Suppressor macrophage treated with lipopolysaccharide for 1 hour (primary cell): ENCODE measurements at regions not wholly inside any gene's neighbourhood (a gene's known extent, or its start where the extent isn't known, plus 50 kb on each side); places are given as distances from the start of the nearest gene placed in this dataset.

Experiments
- DNase-seq, 3 donors: peaks; one replicate each; pipeline ENCODE4 v3.0.0-alpha.2; 2020 to 2022

DNA sequence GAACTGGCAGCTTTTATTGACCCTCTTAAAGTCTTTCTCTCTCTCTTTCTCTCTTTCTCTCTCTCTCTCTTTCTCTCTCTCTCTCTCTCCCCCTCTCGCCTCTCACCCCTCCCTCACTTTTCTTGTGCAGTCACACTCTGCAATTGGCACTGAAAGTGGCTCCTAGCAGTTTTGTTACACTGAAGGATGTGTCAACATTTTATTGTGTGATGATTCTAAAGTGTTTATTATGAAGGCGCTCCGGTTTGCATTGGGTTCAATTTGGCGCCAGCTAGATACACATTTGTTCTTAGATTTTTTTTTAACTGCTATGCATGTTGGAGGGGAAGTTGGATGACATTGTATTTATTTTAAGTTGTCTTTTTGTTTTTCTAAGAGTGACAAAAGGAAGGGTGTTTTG is 64.0 kb upstream of the CHRM3 start:
- DNase-seq: no peak

DNA sequence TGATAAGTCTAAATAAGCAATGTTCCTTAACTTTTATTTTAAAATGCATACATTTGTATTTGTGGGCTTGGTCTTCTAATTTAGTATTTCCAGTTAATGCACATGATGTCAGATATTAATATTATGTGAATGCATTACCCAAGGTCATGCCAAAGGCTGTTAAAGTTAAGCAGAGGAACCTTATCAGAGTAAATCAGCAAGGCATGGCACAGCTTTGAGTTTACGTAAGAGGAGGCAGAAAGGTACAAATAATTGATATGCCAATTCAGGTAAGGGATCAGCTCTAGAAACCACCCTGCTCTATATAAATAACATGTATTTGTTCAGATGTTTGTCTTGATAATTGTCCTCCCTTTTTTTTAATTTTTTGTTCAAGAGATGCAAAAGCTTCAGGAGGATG is 64.5 kb upstream of the CHRM3 start:
- no peak for DNase-seq

DNA sequence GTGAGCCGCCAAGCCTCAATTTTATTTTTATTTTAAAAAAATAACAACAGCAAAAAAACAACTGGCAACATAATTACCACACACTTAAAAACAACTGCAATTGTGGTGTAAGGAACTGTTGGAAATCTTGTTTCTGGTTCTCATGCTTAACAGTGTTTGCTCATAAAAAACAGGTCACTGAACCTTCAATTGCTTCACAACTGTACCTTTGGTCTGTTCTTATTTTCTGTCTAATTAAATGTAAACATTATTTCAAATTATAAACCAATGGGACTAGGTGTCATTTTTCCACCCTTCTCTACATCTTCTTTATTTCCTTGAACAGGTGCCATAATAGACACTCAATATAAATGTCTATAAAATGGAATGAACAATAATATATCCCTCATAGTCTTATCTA is 68.4 kb upstream of the CHRM3 start:
- DNase-seq: no peak

DNA sequence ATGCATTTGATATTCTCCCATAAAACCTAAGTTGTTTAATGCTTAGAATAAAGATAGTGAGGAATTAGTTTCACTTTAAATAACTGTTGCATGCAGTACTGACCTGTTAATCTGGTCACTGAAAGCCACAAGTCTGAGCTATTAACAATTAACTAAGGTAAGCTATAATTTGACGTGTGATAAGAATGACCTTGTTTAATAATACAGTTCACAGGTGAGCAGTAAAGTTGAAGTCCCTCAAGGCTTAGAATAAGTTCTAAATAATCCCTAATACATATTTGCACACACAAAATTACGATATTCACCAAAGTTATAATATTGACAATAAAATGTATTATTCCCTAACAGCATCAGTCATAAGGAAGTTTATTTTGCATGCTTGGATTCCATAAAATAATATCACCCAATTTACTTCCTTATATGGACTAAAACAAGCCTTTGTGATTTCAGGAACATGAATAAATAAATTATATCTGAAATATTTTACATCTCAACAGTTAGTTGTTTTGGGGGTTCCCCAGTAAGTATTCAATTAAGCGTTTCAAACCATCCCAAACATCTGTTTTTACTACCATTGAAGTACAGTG is 70.6 kb upstream of the CHRM3 start:
- no peak for DNase-seq

DNA sequence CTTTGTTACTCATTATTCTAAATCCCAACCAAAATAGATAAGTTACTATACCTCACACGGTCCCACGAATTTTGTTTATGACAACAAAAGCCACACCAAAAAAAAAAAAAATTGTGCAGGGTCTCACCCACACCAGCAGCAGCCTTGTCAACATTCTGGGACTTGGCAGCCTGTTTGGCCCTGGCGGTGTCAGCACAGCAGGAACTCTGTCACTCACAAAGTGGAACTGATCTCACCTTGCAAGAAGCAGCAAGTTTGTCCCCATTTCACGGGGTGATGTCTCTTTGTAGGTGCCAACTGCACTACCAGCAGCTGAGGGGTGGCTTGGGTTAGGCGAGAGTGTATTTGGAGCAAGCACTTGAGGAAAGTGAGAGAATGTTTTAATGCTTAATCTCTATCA is 75.0 kb upstream of the CHRM3 start:
- no peak for DNase-seq

DNA sequence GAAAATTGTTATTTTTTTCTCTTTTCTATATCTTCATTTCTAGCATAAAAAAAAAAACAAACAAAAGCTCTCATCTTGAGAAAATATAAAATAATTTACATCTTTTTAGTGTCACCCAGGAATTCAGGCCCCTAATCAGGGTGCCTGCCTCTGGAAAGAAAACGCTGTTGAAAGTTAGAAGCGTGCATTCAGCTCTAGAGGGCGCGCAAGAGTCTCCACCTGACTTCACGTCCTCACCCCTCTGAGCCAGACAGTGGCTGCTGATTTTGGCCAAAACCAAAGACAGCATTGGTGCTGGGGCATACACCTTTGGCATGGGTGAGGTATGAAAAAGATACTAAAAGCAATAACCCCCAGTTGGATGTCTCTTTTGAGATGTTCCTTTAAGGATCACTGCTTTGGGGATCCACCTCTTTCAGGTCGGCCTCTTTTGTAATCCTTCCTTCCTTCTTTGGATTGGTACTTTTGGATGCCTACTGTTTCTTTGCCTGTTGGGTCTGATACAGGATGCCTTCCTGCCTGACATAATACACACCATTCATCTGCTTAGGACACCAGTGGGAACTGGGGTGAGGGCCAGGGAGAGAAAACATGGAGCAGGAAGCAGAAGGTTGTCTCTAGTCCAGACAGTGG is 77.6 kb upstream of the CHRM3 start:
- peak; percentile 40 to 61 (median 54) for DNase-seq

DNA sequence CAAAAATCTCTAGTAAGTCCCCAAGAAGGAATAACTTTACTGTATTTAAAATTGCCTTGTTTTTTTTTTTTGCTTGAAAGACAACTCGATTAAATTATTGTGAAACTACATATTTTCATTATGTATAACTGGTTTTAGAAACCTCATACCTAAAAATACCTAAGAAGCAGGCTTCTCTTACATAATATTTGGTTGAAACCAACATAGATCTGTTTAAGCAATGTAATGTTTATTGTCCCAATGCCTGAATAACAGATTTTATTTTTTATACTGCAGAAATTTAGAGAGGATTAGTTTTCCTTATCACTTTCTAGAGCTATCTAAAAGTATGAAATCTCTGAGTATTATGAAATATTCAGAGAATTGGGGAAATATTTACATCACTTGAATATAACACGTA is 78.5 kb upstream of the CHRM3 start:
- DNase-seq: no peak

DNA sequence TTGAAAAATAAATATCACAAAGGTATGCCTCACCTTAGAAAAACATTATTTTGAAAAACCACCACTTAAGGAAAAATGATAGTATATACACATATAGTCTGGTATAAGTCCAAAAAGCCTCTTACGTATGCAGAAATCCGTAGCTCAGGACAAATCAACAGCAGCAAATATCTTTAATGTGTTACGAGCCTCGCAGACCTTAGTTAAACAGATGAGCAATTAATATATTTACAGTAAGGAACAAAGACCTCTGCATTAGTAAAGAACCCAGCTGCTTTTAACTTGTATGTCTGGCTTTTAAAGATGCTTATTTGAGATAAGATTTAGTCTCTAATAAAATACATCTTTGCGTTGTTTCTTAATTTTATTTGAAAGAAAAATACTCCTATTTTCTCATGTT is 79.9 kb upstream of the CHRM3 start:
- DNase-seq: no peak

DNA sequence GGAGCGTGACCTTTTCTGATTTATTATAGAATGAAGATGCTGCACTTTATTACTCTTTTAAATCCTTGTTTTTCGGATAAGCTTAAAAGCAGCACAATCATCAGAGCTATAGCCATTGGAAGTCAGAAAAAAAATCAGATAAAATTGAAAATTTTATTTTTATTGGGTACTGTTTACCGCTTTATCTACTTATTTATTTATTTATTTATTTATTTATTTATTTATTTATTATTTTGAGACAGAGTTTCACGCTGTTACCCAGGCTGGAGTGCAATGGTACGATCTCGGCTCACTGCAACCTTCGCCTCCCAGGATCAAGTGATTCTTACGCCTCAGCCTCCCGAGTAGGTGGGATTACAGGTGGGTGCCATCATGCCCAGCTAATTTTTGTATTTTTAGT is 83.1 kb upstream of the CHRM3 start:
- no peak for DNase-seq

DNA sequence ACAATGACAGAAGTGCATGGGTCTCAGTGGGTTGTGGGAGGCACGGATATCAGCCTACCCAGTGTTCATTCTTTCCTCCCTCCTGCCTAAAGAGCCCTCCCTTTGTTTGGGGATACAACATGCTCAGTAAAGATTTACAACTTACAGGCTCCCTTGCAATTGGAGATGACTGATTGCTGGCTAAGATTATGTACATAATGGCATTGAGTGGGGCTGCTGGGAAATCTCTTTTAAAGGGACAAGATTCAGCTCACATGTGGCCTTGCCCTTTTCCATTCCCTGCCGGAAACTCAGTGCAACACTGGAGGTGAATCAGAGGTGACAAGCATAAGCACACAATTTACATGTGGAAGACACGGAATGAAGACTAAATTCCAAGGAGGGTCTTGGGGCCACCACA is 83.7 kb upstream of the CHRM3 start:
- DNase-seq: no peak

DNA sequence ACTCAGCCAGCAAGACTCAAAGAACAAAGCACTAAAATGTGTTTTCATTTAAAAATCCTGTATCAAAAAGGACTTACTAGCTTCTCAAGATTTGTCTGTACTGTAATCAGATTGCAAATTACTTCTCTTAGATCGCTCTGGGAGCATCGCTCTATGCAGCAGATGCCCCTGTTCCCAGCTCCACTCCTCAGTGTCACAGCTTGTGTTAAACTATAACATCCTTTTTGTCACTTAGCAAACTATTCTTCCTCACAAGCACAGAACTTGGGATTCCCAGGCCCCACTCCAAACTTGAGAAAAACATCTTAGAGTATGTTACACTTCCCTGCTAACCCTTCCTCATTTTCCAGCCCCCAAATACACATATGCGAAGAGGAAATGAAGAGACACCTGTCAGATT is 85.1 kb upstream of the CHRM3 start:
- no peak for DNase-seq

DNA sequence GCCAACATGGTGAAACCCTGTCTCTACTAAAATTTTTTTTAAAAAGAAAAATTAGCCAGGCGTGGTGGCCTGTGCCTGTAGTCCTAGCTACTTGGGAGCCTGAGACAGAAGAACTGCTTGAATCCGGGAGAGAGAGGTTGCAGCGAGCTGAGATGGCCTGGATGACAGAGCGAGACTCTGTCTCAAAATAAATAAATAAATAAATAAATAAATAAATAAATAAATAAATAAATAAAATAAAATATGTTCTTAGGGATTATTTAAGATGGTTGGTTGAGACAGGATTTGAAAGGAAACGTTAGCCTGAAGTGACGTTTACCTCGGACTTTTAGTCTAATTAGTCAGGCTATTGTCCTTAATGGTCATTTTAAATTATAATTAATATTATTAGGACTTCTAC is 88.5 kb upstream of the CHRM3 start:
- DNase-seq: no peak

DNA sequence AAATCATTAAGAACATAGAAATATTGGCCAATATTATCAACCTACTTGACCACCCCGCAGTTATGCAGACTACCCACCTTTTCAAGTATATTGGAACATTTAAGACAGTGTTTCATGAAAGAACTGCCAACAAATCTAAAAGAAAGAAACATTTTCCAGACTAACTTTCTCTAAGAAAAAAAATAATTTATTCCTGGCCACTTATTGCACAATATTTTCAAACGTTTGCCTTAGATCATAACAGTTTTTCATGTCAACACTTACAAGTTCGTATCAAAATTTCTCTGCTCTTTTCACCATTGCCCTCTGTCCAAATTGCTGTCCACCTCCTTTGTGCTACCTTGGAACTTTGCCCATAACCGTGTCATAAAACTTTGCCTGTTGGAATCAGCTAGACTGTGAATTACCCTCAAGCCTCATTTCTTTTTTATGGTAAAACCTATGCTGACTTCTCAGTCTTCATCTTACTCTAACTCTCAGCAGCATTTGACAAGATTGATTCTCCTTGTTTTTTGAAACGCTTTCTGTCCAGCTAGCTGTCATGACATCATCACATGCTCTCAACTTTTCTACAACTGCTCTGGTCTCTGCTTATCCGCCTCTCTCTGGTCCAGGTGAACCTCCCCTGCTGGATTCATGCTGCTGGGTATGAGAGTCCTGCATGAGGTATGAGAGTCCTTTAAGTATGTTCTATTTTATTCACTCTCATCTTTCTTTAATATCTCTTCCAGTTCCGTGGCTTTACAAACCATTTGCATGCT is 92.8 kb upstream of the CHRM3 start:
- DNase-seq: no peak

DNA sequence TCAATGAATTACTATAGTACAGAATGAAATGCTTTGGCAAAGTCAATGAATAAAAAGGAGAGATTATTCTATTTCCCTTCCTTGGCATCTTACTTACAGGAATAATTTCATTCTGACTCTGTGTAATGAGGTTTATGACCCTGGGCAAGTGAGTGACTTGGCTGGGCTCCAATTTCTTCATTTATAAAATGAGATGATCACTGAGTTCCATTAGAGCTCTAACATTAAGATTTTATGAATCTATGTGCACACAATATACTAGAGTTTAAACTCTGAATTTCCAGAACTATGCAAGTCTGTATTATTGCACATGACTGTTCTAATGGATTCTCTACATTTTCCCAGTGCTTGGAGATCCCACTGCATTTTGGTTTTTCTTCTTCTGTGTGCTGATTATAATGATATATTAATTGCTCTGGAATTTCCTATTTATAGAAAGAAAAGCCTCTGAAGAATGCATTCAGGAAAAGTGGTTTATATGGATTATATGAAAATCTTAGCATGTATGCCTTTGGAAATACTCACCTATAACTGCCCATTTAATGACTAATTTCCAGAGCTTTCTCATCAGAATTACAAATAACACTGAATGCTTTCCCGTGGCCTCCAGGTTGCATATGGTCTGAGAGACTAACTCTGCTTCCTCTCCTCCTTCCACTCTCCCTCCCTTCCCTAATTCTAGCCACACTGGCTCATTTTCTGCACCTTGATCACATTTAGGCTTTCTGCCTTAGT is 97.4 kb upstream of the CHRM3 start:
- no peak for DNase-seq

DNA sequence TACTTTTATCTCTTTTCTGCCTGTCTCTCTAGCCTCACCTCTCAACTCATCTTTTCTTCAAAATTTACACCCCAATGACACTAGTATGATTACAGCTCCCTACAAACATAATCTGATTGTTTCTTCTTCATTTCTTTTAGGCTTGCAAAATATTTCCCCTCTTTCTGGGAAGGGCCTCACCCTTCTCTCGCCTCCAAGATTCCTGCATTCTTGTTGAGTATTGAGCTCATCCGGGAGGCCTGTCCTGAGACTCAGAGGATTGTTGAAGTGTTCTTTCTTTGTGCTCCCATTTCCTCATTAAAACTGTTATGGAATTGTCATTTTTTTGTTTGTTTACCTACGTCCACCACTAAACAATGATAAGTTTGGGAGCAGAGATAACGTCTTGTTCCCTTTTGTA is 99.1 kb upstream of the CHRM3 start:
- no peak for DNase-seq

DNA sequence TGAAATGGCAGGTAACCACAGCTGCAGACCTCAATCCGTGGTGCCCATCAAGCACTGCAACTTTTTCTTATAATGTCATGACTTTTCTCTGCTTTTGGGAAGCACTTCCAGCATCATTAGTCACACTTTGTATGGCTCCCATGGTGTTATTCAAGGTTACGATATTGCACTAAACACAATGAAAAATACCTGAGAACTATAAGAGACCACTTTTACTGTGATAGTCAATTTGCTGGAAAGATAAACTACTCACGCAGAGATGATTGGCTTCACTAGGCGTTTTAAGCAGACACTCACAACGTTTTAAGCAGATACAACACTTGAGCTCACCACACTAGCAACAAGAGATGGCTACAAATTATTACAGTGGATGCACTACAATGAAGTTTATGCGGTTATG is 103.2 kb upstream of the CHRM3 start:
- DNase-seq: no peak

DNA sequence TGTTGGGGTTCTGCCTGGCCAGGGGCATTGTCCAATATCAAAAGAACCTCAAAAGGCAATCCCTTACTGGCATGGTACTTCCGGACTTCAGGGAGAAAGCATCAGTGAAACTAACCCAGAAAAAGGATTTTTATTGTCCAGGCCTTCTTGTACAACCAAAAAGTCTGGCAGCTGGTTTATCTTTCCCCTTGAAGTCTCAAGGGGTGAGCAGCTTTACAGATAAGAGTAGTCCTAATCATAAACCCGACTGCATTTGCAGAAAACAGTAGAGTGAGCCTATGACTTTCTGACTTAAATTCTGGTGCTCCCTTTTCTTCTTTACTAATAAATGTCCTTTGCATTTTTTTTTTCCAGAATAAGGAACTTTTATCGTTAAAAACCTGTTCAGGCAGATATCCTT is 104.0 kb upstream of the CHRM3 start:
- DNase-seq: no peak

DNA sequence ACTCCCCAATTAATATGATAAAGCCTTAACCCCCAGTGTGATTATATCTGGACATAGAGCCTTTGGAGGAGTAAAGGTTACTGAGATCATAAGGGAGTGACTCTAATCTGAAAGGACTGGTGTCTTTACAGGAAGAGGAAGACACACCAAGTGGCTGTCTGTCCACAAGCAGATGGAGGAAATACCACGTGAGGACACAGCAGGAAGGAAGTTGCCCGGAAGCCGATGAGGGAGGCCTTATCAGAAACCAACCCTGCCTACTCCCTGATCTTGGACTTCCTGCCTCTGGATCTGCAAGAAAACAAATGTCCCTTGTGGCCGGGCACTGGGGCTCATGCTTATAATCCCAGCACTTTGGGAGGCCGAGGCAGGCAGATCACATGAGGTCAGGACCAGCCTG is 110.3 kb upstream of the CHRM3 start:
- DNase-seq: no peak

DNA sequence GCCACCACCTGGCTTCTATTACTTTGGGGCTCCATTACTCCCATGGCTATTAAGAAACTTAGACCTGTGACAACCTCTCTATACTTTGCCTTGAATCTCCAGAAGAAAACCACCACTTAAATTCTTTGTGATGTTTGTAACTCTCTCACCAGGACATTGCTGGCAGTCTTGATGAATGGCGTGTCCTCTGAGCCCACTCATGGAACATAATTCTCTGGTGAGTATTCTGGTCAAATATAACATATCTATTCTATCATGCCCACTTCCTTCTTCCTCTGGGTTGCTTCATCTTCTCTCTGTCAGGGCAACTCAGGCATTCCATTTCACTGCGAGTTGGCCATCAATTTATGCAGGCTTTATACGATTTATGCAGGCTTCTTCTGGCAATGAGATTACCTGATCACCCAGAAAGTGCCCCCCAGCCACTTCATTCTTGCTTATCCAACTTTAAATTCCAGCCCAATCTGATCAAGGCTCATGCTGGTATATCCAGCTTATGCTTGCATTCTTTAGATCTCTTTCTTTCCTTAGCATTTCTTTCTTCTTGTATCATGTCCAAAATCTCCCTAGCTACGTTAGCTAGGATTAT is 112.0 kb upstream of the CHRM3 start:
- no peak for DNase-seq

DNA sequence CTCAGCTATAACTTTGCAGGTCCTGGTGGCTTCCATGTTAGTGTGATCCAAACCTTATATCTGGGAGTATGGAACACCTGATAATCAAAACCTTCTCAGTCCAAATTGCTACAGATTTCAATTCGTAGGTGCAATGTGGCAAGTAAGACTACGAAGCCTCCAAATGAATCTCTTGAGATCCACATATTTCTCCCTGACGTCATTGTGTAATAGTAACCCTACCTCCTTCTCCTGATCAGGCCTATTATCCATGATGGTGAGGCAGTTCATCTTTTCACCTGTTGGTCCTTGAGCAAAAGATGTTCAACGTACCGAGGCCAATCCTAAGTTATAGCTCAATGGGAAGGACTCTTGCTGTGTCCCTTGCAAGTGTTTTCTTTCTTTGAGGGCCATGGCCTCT is 115.9 kb upstream of the CHRM3 start:
- DNase-seq: no peak

DNA sequence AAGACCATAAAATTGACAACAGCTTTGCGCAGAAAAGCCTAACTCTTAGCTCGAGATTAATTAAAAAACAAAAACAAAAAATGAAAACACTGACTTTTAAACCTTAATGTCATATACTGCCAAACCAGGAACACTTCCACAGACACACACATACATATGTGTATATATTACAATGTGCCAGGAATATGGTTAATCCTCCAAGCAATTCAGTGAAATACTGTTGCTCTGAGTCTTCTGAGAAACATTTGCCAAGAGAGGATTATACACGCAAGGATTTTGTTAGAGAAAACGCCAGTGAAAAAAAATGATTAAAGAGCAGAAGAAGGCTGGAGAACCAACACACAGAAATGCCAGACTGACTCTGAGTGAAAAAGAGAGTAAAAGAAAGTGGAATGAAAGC is 116.7 kb upstream of the CHRM3 start:
- no peak for DNase-seq

DNA sequence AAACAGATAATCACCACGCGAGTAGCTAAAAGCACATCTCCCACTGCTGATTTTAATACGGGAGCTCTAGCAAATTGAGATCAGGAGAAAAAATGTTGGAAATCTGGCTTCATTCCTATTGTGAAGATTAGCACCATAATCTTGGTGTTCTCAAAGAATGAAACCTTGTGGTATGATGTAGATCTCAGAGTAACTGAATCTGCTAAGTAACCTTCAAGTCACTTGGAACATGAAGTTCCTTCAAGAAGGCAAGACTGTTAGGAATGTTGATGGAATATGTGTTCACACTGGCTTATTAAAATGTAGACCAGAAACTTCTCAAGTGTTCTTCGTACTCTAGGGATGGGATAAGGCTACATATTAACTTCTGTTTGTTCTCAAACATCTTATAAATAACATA is 117.4 kb upstream of the CHRM3 start:
- no peak for DNase-seq

DNA sequence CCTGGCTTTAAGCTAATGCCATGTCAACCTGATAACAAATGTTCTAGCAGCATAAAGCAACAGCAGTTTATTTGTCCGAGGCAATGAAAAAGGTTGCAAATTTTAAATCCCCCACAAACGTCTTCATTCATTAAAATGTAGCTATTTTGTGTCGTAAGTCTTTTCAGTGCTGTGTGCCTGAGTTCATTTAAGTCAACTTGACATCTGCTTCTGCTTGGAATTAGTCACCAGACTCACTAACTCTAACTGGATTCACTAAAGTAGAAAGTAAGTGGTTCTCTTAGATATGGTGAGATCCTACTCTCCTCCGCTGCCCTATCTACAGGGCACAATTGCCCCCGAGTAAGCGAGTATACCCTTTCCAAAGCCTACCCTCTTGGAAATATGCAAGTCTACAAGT is 118.4 kb upstream of the CHRM3 start:
- no peak for DNase-seq

DNA sequence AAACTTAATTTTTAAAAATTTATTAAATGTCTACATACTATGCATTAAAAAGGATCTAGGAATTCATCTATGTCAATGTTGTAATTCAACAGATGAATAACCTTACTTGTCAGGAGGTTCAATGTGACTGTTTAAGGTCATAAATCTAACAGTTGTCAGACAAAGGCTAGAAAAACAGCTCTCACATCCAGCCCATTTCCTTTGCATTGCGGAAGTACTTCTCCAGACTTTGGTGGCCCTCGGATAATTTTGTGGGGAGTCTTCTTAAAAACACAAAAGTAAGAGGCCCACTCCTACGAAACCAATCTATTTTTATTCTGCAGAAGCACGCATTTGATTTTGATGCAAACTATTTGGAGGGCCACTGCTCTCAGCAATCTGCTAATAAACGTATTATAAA is 122.6 kb upstream of the CHRM3 start:
- no peak for DNase-seq
